ENCODE measurements at regions not wholly inside any gene's neighbourhood (a gene's known extent, or its start where the extent isn't known, plus 50 kb on each side); places are given as distances from the start of the nearest gene placed in this dataset.

- Histone ChIP-seq H3K9me3 (ENCODE audit: control insufficient read depth, low read depth, low read length) (no peaks in the 10 kb centered on the region), H3K27ac (ENCODE audit: low read length) (no peak overlapping the region)
These were observed 56.5 kb upstream of the IRX4 start for GRCh38 chr5:1939256-1939655.

DNA sequence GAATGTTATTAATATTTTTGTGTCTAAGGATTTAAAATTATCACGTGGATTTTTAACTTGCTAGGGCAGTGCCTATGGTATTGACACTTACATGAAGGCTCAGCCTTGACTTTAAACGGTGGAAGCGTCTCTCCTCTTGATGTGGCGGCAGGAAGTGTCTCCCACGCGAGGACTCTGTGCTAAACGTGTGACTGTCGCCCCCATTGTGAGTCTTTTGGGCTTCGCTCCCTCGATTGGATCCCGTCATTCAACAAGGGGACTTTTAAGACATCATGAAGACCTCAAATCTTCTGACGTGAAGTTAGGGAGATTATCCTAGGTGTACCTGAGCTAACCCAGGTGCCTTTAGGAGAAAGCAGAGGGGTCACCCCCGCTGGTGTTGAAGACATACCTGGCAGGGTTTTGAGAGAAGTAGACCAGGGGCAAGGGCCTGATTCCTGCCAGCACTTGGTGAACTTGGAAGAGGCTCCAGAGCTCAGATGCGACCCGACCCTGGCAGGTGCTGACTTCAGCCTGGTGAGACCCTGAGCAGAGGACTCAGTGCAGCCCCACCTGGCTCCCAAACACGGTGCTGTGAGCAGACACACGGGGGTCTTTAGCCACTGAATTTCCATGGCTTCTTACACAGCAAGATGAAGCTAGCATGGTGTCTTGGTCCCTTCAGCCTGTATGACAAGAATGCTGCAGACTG lies 55.7 kb upstream of the IRX4 start:
- no peaks in the 10 kb centered on the region for H3K9me3 ChIP-seq (ENCODE audit: control insufficient read depth, low read depth, low read length)
- no peak overlapping the region for H3K9ac ChIP-seq (ENCODE audit: low read length)
- H3K4me3 ChIP-seq (ENCODE audit: low read length), result no peak overlapping the region
- no peaks in the 10 kb centered on the region for H3K4me1 ChIP-seq (ENCODE audit: control insufficient read depth, low read depth, low read length)
- H3K27me3 ChIP-seq (ENCODE audit: control insufficient read depth, insufficient read depth, low read length), result no peaks in the 10 kb centered on the region
- no peaks in the 10 kb centered on the region for H3K36me3 ChIP-seq (ENCODE audit: control insufficient read depth, low read depth, low read length)
- no peak overlapping the region for H3K27ac ChIP-seq (ENCODE audit: low read length)

More at GRCh38 chr5:1939256-1939655, 56.5 kb upstream of the IRX4 start:
- Histone ChIP-seq H3K9ac (ENCODE audit: low read length) (no peak overlapping the region), H3K27me3 (ENCODE audit: control insufficient read depth, insufficient read depth, low read length) (no peaks in the 10 kb centered on the region), H3K36me3 (ENCODE audit: control insufficient read depth, low read depth, low read length) (no peaks in the 10 kb centered on the region), H3K4me1 (ENCODE audit: control insufficient read depth, low read depth, low read length) (no peaks in the 10 kb centered on the region), H3K4me3 (ENCODE audit: low read length) (no peak overlapping the region)

GRCh38 chr5:1937590-1937989 lies 54.9 kb upstream of the IRX4 start:
- H3K9ac ChIP-seq (ENCODE audit: low read length), result no peak overlapping the region
- H3K4me1 ChIP-seq (ENCODE audit: control insufficient read depth, low read depth, low read length), result no peaks in the 10 kb centered on the region
- H3K4me3 ChIP-seq (ENCODE audit: low read length), result no peak overlapping the region
- H3K36me3 ChIP-seq (ENCODE audit: control insufficient read depth, low read depth, low read length), result no peaks in the 10 kb centered on the region
- H3K27ac ChIP-seq (ENCODE audit: low read length), result no peak overlapping the region
- H3K27me3 ChIP-seq (ENCODE audit: control insufficient read depth, insufficient read depth, low read length), result peaks cover 6% of the 10 kb centered on the region
- no peaks in the 10 kb centered on the region for H3K9me3 ChIP-seq (ENCODE audit: control insufficient read depth, low read depth, low read length)

DNA sequence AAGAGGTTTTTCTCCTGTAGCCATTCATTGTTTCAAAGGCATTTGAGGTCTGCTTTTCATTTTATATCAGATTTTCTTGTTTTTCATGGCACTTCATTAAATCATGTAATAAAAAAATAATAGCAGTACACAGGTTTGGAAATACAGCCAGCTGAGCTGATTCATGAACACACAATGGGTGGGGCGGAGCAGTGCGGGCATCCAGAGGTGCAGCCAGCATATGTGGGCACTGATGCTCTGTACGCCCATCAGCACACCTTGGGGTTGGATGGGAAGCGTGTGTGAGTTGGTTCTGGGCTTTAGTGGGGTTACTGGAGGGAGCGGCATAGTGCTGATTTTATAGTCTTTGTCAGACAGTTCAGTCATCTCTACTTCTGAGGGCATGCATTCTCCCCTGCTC lies 54.2 kb upstream of the IRX4 start:
- Histone ChIP-seq H3K4me3 (ENCODE audit: low read length) (no peak overlapping the region), H3K36me3 (ENCODE audit: control insufficient read depth, low read depth, low read length) (no peaks in the 10 kb centered on the region), H3K27ac (ENCODE audit: low read length) (no peak overlapping the region), H3K9ac (ENCODE audit: low read length) (no peak overlapping the region), H3K4me1 (ENCODE audit: control insufficient read depth, low read depth, low read length) (no peaks in the 10 kb centered on the region), H3K27me3 (ENCODE audit: control insufficient read depth, insufficient read depth, low read length) (peaks cover 13% of the 10 kb centered on the region), H3K9me3 (ENCODE audit: control insufficient read depth, low read depth, low read length) (no peaks in the 10 kb centered on the region)

- Histone ChIP-seq H3K36me3 (ENCODE audit: control insufficient read depth, low read depth, low read length) (no peaks in the 10 kb centered on the region), H3K27ac (ENCODE audit: low read length) (no peak overlapping the region), H3K9me3 (ENCODE audit: control insufficient read depth, low read depth, low read length) (no peaks in the 10 kb centered on the region), H3K4me1 (ENCODE audit: control insufficient read depth, low read depth, low read length) (no peaks in the 10 kb centered on the region), H3K27me3 (ENCODE audit: control insufficient read depth, insufficient read depth, low read length) (peaks cover 18% of the 10 kb centered on the region), H3K9ac (ENCODE audit: low read length) (no peak overlapping the region), H3K4me3 (ENCODE audit: low read length) (no peak overlapping the region)
These were observed 53.7 kb upstream of the IRX4 start for GRCh38 chr5:1936413-1936812.

DNA sequence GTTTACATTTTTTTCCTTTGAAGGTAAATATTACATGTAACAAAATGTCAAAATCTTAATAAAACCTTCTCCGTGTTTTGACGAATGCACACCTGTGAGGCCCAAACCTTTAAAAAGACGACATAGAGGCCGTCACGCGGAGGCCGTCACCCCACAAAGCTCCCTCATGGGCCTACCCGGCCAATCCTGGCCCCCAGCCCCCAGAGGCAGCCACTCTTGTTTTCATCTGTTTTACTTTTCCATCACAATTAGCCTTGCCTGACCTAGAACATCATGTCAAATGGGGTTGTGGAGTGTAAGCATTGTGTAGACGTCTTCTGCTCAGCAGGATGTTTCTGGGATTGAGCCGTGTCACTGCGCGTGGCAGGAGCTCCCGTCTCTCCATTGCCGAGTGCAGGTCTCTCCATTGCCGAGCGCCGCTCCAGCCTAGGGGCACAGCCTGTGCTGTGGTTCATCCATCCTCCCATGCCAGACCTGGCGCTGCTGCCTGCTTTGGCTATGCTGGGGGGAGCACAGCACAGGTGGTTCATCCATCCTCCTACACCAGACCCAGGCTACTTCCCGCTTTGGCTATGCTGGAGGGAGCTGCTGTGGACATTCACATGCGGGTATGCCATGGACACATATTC lies 52.2 kb upstream of the IRX4 start:
- Histone ChIP-seq H3K27ac (ENCODE audit: low read length) (no peak overlapping the region), H3K27me3 (ENCODE audit: control insufficient read depth, insufficient read depth, low read length) (peaks cover 33% of the 10 kb centered on the region)

GRCh38 chr5:1934056-1934394 lies 51.3 kb upstream of the IRX4 start:
- no peaks in the 10 kb centered on the region for H3K4me1 ChIP-seq (ENCODE audit: control insufficient read depth, low read depth, low read length)
- no peak overlapping the region for H3K4me3 ChIP-seq (ENCODE audit: low read length)
- no peaks in the 10 kb centered on the region for H3K36me3 ChIP-seq (ENCODE audit: control insufficient read depth, low read depth, low read length)
- H3K27ac ChIP-seq (ENCODE audit: low read length), result no peak overlapping the region
- no peaks in the 10 kb centered on the region for H3K9me3 ChIP-seq (ENCODE audit: control insufficient read depth, low read depth, low read length)
- no peak overlapping the region for H3K9ac ChIP-seq (ENCODE audit: low read length)
- H3K27me3 ChIP-seq (ENCODE audit: control insufficient read depth, insufficient read depth, low read length), result peaks cover 36% of the 10 kb centered on the region

More for the DNA sequence above, 52.2 kb upstream of the IRX4 start:
- Histone ChIP-seq H3K4me3 (ENCODE audit: low read length) (no peak overlapping the region), H3K4me1 (ENCODE audit: control insufficient read depth, low read depth, low read length) (no peaks in the 10 kb centered on the region), H3K36me3 (ENCODE audit: control insufficient read depth, low read depth, low read length) (no peaks in the 10 kb centered on the region), H3K9me3 (ENCODE audit: control insufficient read depth, low read depth, low read length) (no peaks in the 10 kb centered on the region), H3K9ac (ENCODE audit: low read length) (no peak overlapping the region)

GRCh38 chr5:1933364-1934055 lies 50.8 kb upstream of the IRX4 start:
- H3K4me1 ChIP-seq (ENCODE audit: control insufficient read depth, low read depth, low read length), result no peaks in the 10 kb centered on the region
- no peak overlapping the region for H3K9ac ChIP-seq (ENCODE audit: low read length)
- H3K4me3 ChIP-seq (ENCODE audit: low read length), result no peak overlapping the region
- H3K9me3 ChIP-seq (ENCODE audit: control insufficient read depth, low read depth, low read length), result no peaks in the 10 kb centered on the region
- no peak overlapping the region for H3K27ac ChIP-seq (ENCODE audit: low read length)
- peaks cover 36% of the 10 kb centered on the region for H3K27me3 ChIP-seq (ENCODE audit: control insufficient read depth, insufficient read depth, low read length)
- no peaks in the 10 kb centered on the region for H3K36me3 ChIP-seq (ENCODE audit: control insufficient read depth, low read depth, low read length)
